Esophagus muscularis mucosa (tissue), 2 donors: ENCODE measurements at regions not wholly inside any gene's neighbourhood (a gene's known extent, or its start where the extent isn't known, plus 50 kb on each side); places are given as distances from the start of the nearest gene placed in this dataset.

Experiments used
- POLR2A ChIP-seq: fragments of 450-650 bp; IDR thresholded peaks from one replicate; pipeline ENCODE4 v1.6.1; 2017; ENCODE audit warnings: antibody characterized with exemption, moderate library complexity, mild to moderate bottlenecking, low read depth
- POLR2AphosphoS5 ChIP-seq, 2 donors: sonication (generic); formaldehyde crosslinking; IDR thresholded peaks; one replicate each; pipeline ENCODE4 v1.6.1; 2017; ENCODE audit warnings: antibody characterized with exemption in 2 of 2

- TF ChIP-seq POLR2A: no peak
- TF ChIP-seq POLR2AphosphoS5 (IDR thresholded peaks at IDR 0.05): no peak
Measured at GRCh38 chr6:154605178-154605881, 94.8 kb upstream of the CNKSR3 start.
